K562 (cell line): ENCODE measurements at regions not wholly inside any gene's neighbourhood (a gene's known extent, or its start where the extent isn't known, plus 50 kb on each side); places are given as distances from the start of the nearest gene placed in this dataset.

Experiments
- ATAC-seq: fragments of 200-7000 bp; cut with Tn5 transposase; 3 replicates; pipeline ENCODE4 v1.9.1; 2020; ENCODE audit warnings: moderate library complexity
- BruUV-seq: library from RNA; stranded (reverse); fragments of 400-500 nt; replicated peaks from 2 replicates; lab custom pipeline; 2021; lab: Mats Ljungman, UMichigan
- CTCF ChIA-PET: fragments of 300-600 bp; formaldehyde crosslinking; extraction: SDS; loops from one replicate; lab custom pipeline; 2021; ENCODE audit warnings: low intra/inter-chr PET ratio; lab: Yijun Ruan, JAX
- POLR2A ChIA-PET: fragments of 300-600, 350-650 bp; sonication (Branson Sonifier 250); formaldehyde crosslinking; extraction: SDS; loops from one replicate; lab custom pipeline; 2021; ENCODE audit warnings: antibody characterized with exemption, inconsistent platforms; lab: Yijun Ruan, JAX
- DNase-seq, 4 experiments: peaks; one replicate each; pipeline versions ENCODE4 v3.0.0 to v3.0.0-alpha.2; 2011 to 2018; ENCODE audit warnings: low spot score in 3 of 4, mixed read lengths in 3 of 4; ENCODE audit errors: extremely low read depth in 1 of 4
- FAIRE-seq: peaks from 2 replicates; lab custom pipeline; 2011; peaks lifted over from hg19 to GRCh38; lab: Jason Lieb, UNC
- H2AFZ ChIP-seq: 2 replicates; pipeline ENCODE4 v1.6.0; 2011; ENCODE audit warnings: low read depth, low read length, control low read depth, inconsistent platforms
- H3K27ac ChIP-seq: fragments of 200-600 bp; 3 replicates; pipeline ENCODE4 v1.8.0; 2011; ENCODE audit warnings: low read depth, mild to moderate bottlenecking, control low read depth, inconsistent platforms, low read length, moderate library complexity, mixed read lengths; ENCODE audit errors: extremely low read depth
- H3K27me3 ChIP-seq, 2 experiments: fragments of 300-600 bp in 1 of 2; 2 replicates in 1 of 2; 3 replicates in 1 of 2; pipeline versions ENCODE4 v1.6.0 to v1.8.0; 2011; ENCODE audit warnings: inconsistent platforms in 2 of 2, low read length in 2 of 2, mild to moderate bottlenecking in 1 of 2, mixed read lengths in 1 of 2, moderate library complexity in 1 of 2; ENCODE audit not compliant: control insufficient read depth in 2 of 2, insufficient read depth in 2 of 2
- H3K36me3 ChIP-seq: fragments of 300-600 bp; 3 replicates; pipeline ENCODE4 v1.8.0; 2011; ENCODE audit warnings: mild to moderate bottlenecking, low read length, inconsistent platforms; ENCODE audit not compliant: control insufficient read depth, insufficient read depth
- H3K4me1 ChIP-seq, 2 experiments: fragments of 200-600 bp in 1 of 2; replicated peaks in 1 of 2; 2 replicates in 1 of 2; 3 replicates in 1 of 2; pipeline versions ENCODE4 v1.5.1 to v1.8.0; 2011; ENCODE audit warnings: inconsistent platforms in 2 of 2, low read length in 2 of 2, mild to moderate bottlenecking in 1 of 2, mixed read lengths in 1 of 2, moderate library complexity in 1 of 2; ENCODE audit not compliant: control insufficient read depth in 2 of 2, insufficient read depth in 2 of 2
- H3K4me2 ChIP-seq: 2 replicates; pipeline ENCODE4 v1.6.1; 2011; ENCODE audit warnings: low read length, control low read depth, inconsistent platforms, mixed read lengths; ENCODE audit not compliant: insufficient read depth
- H3K4me3 ChIP-seq: fragments of 200-600 bp; sonication (generic), shearing (Covaris generic); 2 replicates; pipeline ENCODE4 v1.5.1; 2016; ENCODE audit warnings: control low read depth, inconsistent platforms
- H3K79me2 ChIP-seq: fragments of 200-600 bp; 3 replicates; pipeline ENCODE4 v1.8.0; 2011; ENCODE audit warnings: low read length, inconsistent platforms; ENCODE audit not compliant: control insufficient read depth, insufficient read depth
- H3K9ac ChIP-seq, 2 experiments: 2 replicates each; pipeline versions ENCODE4 v1.6.0 to v1.6.1; 2011; ENCODE audit warnings: low read depth in 2 of 2, low read length in 2 of 2, control low read depth in 1 of 2, inconsistent platforms in 1 of 2, mild to moderate bottlenecking in 1 of 2, mixed read lengths in 1 of 2; ENCODE audit not compliant: insufficient read depth in 1 of 2
- H3K9me1 ChIP-seq: one replicate; pipeline ENCODE4 v1.6.0; 2011; ENCODE audit warnings: inconsistent platforms, mild to moderate bottlenecking, low read length, moderate library complexity; ENCODE audit not compliant: control insufficient read depth, insufficient read depth
- H3K9me3 ChIP-seq: replicated peaks from 2 replicates; pipeline ENCODE4 v1.5.1; 2011; ENCODE audit warnings: low read depth, low read length, inconsistent platforms; ENCODE audit not compliant: control insufficient read depth, insufficient read depth
- H4K20me1 ChIP-seq: replicated peaks from 2 replicates; pipeline ENCODE4 v1.6.1; 2011; ENCODE audit warnings: low read length, inconsistent platforms, mixed read lengths; ENCODE audit not compliant: control insufficient read depth, insufficient read depth
- ARID1B ChIP-seq: fragments of 450-650 bp; IDR thresholded peaks from 2 replicates; pipeline ENCODE4 v1.6.1; 2016; ENCODE audit warnings: antibody characterized with exemption, mild to moderate bottlenecking, inconsistent platforms
- BACH1 ChIP-seq: fragments of 200-800 bp; sonication (Bioruptor generic); IDR thresholded peaks from 2 replicates; pipeline ENCODE4 v1.6.1; 2016; ENCODE audit warnings: missing genetic modification characterization, missing compliant biosample characterization
- BRCA1 ChIP-seq, 2 experiments: fragments of 450-650 bp in 1 of 2; sonication (generic) in 1 of 2; formaldehyde crosslinking in 1 of 2; IDR thresholded peaks; 2 replicates each; pipeline versions ENCODE4 v1.5.0 to v1.6.1; 2017 to 2020; ENCODE audit warnings: mild to moderate bottlenecking in 1 of 2, missing genetic modification reagents in 1 of 2
- C11orf30 ChIP-seq: fragments of 450-650 bp; IDR thresholded peaks from 2 replicates; pipeline ENCODE4 v1.6.1; 2016; ENCODE audit warnings: low read depth, mild to moderate bottlenecking
- DNMT1 ChIP-seq: fragments of 450-650 bp; IDR thresholded peaks from 2 replicates; pipeline ENCODE4 v1.6.1; 2016; ENCODE audit warnings: antibody characterized with exemption, mild to moderate bottlenecking
- ESRRB ChIP-seq: fragments of 250-450 bp; sonication (Bioruptor Pico); IDR thresholded peaks from 2 replicates; pipeline ENCODE4 v1.5.0; 2020; ENCODE audit warnings: mild to moderate bottlenecking, moderate library complexity, borderline replicate concordance
- KAT8 ChIP-seq: fragments of 450-650 bp; IDR thresholded peaks from 2 replicates; pipeline ENCODE4 v1.6.1; 2016; ENCODE audit warnings: low read depth, mild to moderate bottlenecking
- MAFF ChIP-seq: IDR thresholded peaks from 2 replicates; pipeline ENCODE4 v1.6.1; 2012; ENCODE audit warnings: low read length, improper control_type of control experiment
- MAFK ChIP-seq: IDR thresholded peaks from 2 replicates; pipeline ENCODE4 v1.6.1; 2011; ENCODE audit warnings: low read length, improper control_type of control experiment
- SMAD3 ChIP-seq: fragments of 450-650 bp; formaldehyde crosslinking; conservative IDR thresholded peaks from 2 replicates; pipeline ENCODE4 v1.4.0; 2020; ENCODE audit warnings: mild to moderate bottlenecking
- ZNF316 ChIP-seq: fragments of 450-650 bp; IDR thresholded peaks from 2 replicates; pipeline ENCODE4 v1.6.1; 2016
- ZZZ3 ChIP-seq: fragments of 450-650 bp; IDR thresholded peaks from 2 replicates; pipeline ENCODE4 v1.6.1; 2016; ENCODE audit warnings: antibody characterized with exemption, mild to moderate bottlenecking, moderate library complexity
- in situ Hi-C: fragments of 300-500 bp; cut with MboI; formaldehyde crosslinking; loops from 4 replicates; pipeline ENCODE4 v1.15.0; 2018; ENCODE audit warnings: inconsistent platforms, mixed read lengths
- intact Hi-C: fragments of 100-400 bp; cut with micrococcal nuclease; formaldehyde crosslinking; loops from 2 replicates; pipeline ENCODE4 v1.14.2; 2022
- TF ChIP-seq, protein P1 (sequence below): fragments of 450-650 bp; IDR thresholded peaks from 2 replicates; pipeline ENCODE4 v1.7.0; 2016; ENCODE audit warnings: borderline replicate concordance
- TF ChIP-seq, protein P2 (sequence below): fragments of 250-450 bp; sonication (Bioruptor Pico); IDR thresholded peaks from 2 replicates; pipeline ENCODE4 v1.4.0; 2020; ENCODE audit warnings: mild to moderate bottlenecking, moderate library complexity, borderline replicate concordance
- TF ChIP-seq, protein P3 (sequence below): sonication (generic); formaldehyde crosslinking; IDR thresholded peaks from 2 replicates; pipeline ENCODE4 v1.8.0; 2023; ENCODE audit warnings: mild to moderate bottlenecking, missing genetic modification reagents

DNA sequence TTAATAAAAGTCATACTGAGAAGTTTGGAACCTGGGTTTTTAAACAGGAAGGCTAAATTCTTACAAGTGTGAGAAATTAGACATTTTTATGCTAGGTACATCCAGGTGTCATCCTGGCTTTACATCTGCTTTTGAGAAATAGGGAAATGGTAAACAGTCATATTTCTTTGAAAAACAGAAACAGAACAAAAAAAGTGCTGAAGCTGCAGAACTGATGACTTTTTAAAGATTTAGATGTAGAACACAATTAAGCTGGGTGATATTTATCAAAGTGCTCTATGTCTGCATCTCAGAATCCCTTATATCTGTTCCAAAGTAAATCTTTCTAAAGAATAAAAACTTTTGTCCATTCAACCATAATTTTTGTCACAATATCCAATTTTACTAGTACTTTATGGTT lies 282.9 kb upstream of the ATXN7L3B start:
- TF ChIP-seq ZZZ3, result no peak
- no peak for TF ChIP-seq DNMT1
- TF ChIP-seq, protein P1, sequence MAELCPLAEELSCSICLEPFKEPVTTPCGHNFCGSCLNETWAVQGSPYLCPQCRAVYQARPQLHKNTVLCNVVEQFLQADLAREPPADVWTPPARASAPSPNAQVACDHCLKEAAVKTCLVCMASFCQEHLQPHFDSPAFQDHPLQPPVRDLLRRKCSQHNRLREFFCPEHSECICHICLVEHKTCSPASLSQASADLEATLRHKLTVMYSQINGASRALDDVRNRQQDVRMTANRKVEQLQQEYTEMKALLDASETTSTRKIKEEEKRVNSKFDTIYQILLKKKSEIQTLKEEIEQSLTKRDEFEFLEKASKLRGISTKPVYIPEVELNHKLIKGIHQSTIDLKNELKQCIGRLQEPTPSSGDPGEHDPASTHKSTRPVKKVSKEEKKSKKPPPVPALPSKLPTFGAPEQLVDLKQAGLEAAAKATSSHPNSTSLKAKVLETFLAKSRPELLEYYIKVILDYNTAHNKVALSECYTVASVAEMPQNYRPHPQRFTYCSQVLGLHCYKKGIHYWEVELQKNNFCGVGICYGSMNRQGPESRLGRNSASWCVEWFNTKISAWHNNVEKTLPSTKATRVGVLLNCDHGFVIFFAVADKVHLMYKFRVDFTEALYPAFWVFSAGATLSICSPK, result no peak
- TF ChIP-seq, protein P2, sequence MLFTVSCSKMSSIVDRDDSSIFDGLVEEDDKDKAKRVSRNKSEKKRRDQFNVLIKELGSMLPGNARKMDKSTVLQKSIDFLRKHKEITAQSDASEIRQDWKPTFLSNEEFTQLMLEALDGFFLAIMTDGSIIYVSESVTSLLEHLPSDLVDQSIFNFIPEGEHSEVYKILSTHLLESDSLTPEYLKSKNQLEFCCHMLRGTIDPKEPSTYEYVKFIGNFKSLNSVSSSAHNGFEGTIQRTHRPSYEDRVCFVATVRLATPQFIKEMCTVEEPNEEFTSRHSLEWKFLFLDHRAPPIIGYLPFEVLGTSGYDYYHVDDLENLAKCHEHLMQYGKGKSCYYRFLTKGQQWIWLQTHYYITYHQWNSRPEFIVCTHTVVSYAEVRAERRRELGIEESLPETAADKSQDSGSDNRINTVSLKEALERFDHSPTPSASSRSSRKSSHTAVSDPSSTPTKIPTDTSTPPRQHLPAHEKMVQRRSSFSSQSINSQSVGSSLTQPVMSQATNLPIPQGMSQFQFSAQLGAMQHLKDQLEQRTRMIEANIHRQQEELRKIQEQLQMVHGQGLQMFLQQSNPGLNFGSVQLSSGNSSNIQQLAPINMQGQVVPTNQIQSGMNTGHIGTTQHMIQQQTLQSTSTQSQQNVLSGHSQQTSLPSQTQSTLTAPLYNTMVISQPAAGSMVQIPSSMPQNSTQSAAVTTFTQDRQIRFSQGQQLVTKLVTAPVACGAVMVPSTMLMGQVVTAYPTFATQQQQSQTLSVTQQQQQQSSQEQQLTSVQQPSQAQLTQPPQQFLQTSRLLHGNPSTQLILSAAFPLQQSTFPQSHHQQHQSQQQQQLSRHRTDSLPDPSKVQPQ (CRISPR knock-in tag), result no peak
- TF ChIP-seq C11orf30, result peak; percentile 37; the same call in 1 of the 2 replicates
- no peak for TF ChIP-seq ARID1B
- 0 out of 2 replicates have a peak, but pooled peaks have one; percentile 20 for TF ChIP-seq MAFK
- no peak for TF ChIP-seq BACH1 (tag)
- TF ChIP-seq, protein P3, sequence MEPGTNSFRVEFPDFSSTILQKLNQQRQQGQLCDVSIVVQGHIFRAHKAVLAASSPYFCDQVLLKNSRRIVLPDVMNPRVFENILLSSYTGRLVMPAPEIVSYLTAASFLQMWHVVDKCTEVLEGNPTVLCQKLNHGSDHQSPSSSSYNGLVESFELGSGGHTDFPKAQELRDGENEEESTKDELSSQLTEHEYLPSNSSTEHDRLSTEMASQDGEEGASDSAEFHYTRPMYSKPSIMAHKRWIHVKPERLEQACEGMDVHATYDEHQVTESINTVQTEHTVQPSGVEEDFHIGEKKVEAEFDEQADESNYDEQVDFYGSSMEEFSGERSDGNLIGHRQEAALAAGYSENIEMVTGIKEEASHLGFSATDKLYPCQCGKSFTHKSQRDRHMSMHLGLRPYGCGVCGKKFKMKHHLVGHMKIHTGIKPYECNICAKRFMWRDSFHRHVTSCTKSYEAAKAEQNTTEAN (CRISPR knock-in tag), result no peak
- peak; percentile 53; the same call in 1 of the 2 replicates for TF ChIP-seq ZNF316
- no peak for TF ChIP-seq SMAD3 (CRISPR knock-in tag)
- no peak for TF ChIP-seq ESRRB
- TF ChIP-seq BRCA1 (IDR thresholded peaks at IDR 0.05), result no peak
- no peak for TF ChIP-seq BRCA1 (CRISPR knock-in tag; IDR thresholded peaks at IDR 0.05)
- TF ChIP-seq KAT8, result no peak
- peak; percentile 46; the same call in 1 of the 2 replicates for TF ChIP-seq MAFF
- BruUV-seq, result no TSS peak
- Histone ChIP-seq H3K27ac (no peak overlapping the region), H3K4me3 (no peak overlapping the region), H2AFZ (no peak overlapping the region), H3K4me1 (no peaks in the 10 kb centered on the region), H3K9me1 (no peaks in the 10 kb centered on the region), H3K79me2 (peaks cover 9% of the 10 kb centered on the region; the same call in 2 of the 3 replicates), H3K27me3 (no peaks in the 10 kb centered on the region), H3K9me3 (no peaks in the 10 kb centered on the region), H3K9ac (no peak overlapping the region), H3K36me3 (peaks cover 7% of the 10 kb centered on the region), H4K20me1 (no peaks in the 10 kb centered on the region), H3K4me2 (no peak overlapping the region)
- no peak for FAIRE-seq
- CTCF ChIA-PET, result interaction anchor here (0.5 kb wide), 1 partner anchor 37 kb away, joined by 3 read pairs; no protein-coding TSS in a partner anchor
- no peak for DNase-seq
- intact Hi-C loops (no loop called here), in situ Hi-C loops (no loop called here)
- POLR2A ChIA-PET, result no interaction called here
- no peak for ATAC-seq
